ENCODE measurements at regions not wholly inside any gene's neighbourhood (a gene's known extent, or its start where the extent isn't known, plus 50 kb on each side); places are given as distances from the start of the nearest gene placed in this dataset.
"Not testable (repeated sequence)": the region's sequence is repeated elsewhere in the genome, so short reads cannot be mapped to it uniquely, and the experiment has no call there.

DNA sequence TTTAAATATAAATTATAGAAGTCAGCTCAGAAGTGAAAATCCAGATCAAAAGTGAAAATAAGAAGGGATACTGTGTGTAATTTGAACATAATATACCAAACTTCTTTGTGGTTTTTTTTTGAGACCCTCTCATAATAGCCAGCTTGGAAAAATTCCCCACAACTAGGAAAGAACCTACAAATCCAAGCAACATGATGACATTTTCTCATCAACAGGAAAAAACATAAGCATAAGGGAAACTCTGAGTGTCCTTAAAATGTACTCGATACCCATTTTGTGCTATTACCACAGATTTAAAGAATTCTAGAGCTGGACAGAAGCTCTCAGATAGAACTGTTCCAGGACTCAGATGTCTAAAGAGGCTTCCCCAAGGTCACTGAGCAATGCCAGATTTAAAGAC is 214.8 kb upstream of the KLF14 start:
- no peak for DNase-seq

DNA sequence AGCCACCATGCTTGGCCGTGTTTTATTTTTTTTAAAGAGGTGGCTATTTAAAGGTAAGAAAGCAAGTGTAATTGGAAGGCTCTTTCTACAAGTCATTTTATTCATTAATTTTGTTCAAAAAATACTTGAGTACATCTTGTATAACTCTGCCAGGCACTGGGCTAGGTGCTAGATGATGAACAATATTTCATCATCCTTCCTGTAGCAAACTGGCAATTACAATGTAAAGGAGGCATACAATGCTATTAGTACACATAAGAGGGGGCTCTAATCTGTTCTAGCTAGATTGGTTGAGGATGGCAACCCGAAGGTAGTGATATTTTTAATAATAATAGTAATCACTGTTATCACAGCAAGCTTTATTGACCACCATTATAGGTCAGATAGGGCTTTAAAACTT is 215.5 kb upstream of the KLF14 start:
- no peak for DNase-seq

DNA sequence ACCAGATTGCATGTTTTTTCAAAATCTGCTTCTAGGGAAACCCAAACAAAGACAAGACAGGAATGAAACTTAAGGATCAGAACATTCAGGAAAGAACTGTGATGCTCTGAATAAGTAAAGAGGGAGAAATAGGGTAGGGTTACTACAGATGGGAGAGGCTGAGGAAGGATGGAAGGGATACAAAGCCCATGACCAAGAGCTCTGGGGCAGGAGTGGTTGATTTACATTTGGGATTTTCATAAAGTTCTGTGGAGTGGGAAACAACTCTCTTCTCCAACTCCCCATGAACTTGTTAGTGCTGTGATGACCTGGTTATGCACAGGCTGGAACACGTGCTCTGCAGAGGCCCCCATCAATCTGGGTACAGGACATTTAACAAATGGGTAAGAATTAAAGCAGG is 216.0 kb upstream of the KLF14 start:
- DNase-seq, result no peak

DNA sequence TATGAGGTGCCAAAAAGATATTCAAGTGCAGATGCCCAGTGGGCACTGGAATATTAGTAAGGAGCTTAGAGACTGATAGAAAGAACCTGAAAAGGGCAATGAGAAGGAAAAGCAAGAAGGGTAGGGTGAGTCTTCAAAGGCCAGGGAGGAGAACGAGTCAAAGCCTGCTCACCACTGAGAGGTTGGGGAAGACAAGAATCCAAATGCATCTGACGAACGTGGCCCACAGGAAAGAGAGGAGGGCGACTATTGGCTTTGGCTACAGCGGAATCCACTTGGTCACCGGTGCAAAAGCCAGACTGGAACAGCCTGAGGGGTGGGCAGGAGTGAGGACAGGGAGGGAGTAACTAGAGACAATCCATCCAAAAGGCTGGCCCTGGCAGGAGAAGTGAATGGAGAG is 216.7 kb upstream of the KLF14 start:
- no peak for DNase-seq

DNA sequence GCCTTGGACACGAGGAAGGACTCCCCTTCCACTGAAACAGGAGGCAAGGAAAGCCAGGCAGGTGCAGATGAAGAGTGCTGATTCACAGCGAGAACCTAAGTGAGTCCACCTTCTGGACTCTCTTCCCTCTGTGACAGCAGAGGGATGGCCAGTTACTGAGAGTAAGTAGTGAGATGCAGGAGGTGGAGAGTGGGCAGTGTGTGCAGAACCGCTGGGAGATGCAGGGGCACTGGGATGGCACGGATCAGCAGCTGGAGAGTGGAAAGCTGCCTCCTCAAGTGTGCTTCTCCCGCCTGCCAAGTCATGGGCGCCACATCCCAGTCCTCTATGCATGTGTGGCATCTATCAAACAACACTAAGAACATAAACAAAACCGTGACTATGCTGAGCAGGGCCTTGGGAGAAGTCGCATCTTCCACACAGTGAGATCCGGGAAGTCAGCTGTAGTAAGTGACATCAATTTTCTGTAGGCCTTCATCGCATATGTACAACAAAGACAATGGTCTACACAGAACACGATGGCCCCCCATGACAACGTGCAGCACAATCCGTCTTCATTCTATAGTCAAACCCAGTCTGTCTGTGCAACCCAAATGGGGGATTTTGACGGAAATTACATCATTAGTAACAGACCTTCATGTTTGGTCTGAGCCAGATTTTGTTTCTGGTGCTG is 217.4 kb upstream of the KLF14 start:
- no peak for DNase-seq

DNA sequence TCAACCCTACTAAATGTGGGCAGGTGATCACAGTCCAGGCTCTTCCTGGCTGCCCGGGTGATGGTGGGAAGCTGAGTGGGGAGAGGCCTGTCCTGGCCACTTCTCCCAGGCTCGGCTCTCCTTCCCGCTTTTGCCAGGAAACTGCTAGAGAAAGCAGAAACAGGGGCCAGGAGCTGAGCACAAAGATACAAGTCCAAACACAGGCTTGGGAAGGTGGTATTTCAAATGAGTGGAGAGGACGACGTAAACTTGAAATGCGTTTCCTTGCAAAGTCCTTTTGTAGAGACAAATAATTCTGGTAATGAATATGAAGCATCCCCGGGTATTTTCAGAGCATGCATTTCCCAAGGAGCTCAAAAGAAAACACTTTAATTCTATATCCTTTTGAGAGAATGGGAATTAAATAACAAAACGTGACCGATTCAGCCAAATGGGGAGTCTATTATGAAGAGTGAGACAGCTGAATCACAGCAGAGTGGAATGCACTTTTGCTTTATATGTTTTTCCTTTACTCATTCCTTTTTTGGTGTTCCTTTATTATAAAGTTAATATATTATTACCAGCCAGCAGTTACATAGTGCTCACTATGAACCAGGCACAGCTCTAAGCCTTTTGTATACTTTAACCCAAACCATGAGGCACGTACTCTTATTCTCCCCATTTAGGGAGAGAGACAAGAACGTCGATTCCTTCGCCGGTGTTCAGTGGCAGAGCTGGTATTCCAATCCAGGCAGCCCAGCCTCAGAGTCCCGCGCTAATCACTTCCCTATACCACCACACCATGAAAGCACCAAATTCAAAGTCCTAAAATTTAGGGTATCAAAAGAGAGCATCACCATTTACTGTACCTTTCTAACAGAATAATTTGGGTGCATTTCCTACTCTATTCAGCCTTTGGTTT is 218.2 kb upstream of the KLF14 start:
- DNase-seq, result no peak

DNA sequence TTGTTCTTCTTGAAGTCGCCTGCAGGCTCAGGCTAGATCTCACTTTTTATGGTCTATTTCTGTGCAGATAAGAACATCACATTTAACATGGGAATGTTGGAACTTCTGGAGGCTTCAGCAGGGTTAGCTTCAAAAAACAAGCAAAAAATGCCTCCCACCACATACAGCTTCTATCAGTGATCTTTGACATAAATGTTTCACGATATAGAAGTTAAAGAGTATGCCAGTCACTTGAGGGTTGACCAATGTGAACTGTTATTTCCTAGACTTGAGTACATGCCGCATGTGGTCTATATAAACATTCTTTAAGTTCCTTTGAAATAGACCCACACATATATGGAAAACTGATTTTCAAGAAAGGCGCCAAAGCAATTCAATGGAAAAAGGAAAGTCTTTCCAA is 219.2 kb upstream of the KLF14 start:
- no peak for DNase-seq

DNA sequence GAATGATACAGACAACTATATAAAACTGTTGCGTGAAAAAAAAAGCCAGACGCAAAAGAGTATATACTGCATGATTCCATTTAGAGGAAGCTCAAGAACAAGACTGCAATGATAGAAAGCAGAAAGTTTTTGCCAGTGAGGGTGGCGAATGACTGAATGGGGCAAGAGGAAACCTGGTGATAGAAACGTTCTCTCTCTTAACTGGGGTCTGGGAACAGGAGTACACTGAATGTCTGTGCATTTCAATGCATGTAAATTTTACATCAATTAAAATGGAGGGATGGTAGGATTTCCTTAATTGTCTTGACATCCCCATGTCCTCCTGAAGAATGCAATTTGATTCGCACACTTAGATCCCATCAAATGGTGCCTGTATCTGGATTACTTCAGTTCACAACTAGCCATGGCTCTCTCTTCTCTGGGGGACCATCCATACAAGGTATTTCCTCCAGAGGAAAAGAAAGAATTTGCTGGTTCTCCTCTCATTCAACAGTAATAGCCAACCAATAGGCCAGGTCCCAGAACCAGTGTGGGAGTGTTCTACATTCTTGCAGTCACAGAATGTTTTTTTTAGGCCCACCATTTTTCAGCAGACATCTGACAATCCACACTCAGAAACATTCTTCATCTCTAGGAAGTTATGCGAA is 221.0 kb upstream of the KLF14 start:
- no peak for DNase-seq

DNA sequence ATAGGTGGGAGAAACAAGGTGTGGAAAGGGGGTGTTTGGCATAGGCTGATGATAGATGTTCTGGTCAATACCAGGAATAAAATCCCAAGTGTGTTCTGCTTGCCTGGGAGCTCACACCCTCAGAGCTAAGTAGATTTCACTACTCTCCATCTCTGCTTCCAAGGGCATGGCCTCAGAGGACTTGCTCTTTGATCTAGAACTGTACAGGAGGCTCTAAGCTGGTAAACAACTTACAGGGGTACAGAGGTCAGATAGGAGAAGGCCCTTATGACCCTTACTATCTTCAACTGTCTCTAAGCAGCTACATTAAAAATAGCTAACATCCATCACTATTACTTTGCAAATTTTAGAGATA is 221.5 kb upstream of the KLF14 start:
- no peak for DNase-seq

DNA sequence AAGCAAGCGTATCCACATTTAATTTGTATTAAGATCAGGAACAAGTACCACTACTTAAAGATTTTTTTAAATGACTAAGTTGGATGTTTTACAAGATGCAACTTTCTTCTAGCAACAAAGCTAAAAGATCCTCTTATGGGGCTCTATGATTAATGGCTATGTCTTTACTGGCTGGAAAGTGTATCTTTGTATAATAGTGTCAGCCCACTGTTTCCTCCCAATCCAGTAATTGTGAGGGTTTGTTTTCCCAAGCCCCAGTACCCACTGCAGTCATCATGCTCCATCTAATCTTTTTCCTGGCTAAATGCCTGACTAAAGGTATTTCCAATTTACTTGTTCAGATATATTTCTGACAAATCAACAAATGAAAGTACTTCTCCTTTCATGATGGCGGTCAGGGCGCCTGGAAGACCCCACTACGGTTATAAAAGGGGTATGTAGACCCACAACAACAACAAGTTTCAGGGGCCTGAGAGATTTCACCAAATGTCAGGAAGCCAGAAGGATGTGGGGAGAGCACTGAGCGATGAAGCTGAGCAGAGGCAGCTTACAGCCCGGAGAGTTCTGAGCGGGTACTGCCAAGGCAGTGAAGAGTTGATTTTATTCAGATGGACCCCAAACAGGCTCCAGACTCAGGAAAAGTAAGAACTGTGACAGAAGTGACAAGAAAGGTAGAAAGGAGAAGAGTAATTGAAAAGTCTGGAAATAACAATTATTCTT is 222.6 kb upstream of the KLF14 start:
- DNase-seq, result no peak

DNA sequence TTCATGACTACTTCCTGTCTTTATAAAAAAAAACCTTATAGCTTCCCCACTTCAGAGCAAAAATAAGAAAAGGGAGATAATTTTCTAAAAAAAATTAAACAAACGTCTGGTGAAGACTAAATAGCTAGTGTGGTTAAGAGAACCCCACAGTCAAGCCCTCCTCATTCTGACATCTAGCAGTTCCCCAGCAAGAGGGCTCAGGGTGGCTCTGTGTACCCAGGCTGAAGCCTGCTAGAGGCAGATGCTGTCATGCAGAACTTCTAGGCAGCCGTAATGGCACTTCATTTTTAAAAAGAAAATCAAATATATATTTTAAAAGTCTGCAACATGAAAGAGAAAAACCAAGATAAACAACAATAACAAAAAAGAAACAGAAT is 223.1 kb upstream of the KLF14 start:
- DNase-seq, result no peak

DNA sequence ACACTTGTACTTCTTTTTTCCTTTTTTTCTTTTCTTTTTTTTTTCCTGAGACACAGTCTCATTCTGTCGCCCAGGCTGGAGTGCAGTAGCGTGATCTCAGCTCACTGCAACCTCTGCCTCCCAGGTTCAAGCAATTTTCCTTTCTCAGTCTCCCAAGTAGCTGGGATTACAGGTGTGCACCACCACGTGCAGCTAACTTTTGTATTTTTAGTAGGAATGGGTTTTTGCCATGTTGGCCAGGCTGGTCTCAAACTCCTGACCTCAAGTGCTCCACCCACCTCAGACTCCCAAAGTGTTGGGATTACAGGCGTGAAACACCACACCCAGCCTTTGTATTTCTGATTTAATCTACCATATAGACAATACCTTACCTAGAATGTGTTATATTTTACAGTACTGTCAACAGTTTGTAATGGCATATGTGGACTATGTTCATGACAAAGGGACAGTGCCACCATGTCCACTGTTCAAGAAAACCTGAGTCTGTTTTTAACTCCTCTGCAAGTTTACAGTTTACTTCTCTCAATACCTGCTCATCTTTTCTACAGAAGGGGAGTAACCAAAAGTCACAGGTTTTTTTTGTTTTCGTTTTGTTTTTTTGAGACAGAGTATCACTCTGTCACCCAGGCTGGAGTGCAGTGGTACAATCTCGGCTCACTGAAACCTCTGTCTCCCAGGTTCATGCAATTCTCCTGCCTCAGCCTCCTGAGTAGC is 223.9 kb upstream of the KLF14 start:
- DNase-seq, result not testable (repeated sequence)

DNA sequence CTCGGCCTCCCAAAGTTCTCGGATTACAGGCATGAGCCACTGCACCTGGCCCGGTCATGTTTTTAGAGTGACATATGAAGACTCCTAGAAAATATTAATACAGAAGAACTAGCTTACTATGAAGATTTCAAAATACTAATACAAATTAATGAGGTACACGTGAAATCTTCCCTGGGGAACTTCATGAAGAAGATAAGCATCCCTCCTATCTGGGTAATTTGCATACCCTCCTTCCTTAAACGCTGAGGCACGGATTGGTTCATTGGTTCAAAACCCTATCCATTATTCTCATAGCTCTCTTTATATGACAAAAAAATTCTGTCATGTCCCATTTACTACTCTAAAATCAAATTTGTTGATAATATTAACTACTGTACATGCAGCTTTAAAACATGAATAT is 224.8 kb upstream of the KLF14 start:
- no peak for DNase-seq

DNA sequence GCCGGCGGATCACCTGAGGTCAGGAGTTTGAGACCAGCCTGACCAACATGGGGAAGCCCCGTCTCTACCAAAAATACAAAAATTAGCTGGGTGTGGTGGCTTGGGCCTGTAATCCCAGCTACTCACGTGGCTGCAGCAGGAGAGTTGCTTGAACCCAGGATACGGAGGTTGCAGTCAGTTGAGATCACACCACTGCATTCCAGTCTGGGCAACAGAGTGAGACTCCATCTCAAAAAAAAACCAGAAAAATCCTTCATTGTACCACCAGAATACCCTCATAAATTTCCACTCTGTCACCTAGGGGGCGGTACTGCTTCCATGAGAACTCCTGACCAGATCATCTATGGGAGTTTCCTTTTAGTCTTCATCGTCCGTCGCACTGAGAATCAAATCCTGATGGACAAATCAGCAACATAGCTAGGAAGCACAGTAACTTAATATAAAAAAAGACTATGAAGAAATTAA is 225.8 kb upstream of the KLF14 start:
- no peak for DNase-seq

DNA sequence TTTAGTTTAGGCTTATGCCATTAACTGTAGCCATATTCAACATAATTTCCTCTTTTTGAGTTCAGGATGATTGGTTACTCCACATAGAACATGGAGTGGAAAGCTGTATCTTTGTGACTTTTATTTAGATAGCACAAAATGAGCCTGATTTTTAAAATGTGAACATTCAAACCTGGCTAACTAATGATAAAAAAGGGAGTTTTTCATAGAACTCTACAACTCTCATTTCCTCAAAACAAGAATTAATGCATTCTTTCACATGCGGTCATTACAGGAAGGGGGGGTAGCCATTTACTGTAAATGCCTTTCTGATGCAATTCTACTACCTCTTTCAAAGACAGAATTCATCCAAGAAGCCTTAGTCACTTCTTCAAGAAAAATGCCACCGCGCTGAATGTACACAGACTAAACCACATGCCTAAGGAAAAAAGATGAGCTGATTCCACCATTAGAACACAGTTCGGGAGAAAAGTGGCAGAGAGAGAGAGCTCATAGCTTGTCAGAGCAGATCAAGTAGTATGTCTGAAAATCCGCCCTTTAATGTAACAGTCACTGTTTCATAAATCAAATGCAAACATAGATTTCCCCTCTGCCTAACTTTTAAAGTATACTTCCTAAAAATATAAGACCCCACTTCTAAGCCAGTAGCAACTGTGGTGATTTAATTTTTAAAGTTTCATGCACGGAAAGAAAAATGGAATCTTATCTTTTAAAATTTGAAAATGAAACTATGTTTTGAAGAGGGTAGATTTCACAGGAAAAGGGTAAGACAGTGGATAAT is 226.4 kb upstream of the KLF14 start:
- DNase-seq, result no peak

DNA sequence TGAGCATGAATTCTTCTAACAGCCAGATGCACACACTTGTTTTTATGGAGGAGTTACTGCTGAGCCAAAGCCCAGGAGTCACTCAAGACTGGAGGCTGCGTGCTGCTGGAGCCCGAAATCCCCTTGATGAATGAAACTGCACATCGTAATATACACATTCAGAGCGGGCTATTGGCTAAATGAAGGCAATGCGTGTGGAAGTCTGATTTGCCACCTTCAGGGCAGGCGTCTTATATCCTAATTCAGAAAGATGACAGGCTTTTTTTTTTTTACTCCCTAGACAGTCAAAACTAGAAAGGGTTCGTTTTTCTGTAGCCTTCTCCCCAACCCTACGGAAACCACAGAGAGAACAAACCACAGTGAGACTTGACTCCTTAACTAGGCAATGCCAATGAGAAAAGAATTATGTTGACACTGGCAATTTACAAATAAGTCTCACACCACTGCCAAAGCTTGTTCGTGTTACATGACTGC is 227.2 kb upstream of the KLF14 start:
- peak; percentile 71 for DNase-seq

DNA sequence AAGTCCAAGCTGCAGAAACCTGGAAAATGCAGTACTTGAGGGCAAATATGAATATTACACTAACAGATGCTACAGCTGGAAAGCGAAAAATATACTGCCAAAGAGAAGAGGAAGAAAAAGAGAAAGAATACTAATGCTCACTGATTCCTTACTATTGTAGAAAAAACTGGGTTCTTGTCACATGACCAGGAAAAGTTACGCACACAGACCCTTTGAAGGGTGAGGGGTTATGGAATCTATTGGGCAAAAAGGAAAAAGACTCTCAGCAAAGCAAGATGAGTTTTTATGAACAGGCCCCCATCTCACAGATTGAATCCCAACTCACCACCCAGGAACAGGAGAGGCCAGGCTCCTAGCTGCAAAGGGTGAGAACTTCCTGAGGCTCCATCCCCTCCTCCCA is 228.1 kb upstream of the KLF14 start:
- no peak for DNase-seq

DNA sequence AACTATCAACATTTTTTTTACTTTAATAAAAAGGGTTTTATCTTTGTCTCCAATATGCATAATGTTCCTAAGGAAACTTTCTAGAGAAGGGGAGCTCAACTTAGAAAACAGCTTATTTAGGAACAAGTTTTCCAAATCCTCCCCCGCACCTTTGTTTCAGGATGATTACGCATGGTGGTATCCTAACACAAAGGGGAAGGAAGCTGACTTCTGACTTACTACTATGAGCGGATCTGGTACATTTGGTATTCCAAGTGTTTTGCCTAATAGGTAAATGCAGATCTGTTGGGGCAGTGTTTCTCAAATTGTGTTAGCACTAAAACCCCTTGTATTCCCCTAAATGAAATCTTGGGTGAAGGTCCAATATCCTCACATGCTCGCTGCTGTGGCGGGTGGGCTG is 229.3 kb upstream of the KLF14 start:
- no peak for DNase-seq

DNA sequence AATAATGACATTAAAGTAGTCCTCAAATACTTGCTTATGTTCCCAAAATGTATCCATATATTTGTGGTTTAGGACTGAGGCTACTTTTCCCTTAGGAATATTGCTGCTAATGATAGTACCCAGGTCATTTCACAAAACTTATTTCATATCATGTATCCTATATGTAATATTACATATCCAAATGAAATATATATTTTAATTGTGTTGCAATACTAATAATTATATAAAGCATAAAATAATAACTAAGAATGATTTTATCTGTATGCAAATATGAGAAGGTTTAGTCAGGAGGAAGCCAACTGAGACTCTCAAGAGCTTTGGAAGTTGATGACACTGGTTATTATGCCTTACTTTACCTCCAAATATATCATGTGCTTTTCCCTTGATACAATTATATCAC is 231.5 kb upstream of the KLF14 start:
- DNase-seq, result no peak

DNA sequence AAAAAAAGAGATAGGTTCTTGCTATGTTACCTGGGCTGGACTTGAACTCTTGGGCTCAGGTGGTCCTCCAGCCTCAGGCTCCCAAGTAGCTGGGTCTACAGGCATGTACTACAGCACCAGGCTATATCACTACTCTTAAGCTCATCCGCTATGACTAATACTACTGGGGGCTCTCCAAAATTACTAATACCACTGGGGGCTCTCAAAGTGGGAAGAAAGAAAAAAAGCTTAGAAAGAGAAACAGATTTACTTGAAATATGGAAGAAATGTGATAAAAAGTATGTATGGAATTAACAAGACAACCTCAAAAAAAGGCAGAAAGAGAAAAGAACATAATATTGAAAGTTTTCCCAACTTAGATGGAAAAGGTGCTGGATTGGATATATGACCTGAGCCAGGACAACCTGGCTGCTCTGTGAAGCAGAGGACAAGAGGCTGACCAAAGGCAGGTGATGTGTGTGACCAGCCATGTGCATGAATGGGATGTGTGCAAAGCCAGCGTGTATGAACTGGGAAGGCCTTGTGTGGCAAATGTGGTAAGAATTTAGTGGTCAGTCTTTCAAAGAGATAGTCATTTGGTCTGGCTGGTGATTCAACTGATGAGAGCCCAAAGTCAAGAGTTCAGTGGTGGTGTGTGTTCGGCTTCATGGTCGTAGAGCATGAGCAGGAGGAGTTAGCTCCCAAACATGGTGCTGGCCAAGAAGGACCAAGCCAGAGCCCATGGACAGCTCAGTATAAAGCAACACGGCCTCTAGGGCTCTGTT is 232.4 kb upstream of the KLF14 start:
- DNase-seq, result no peak

DNA sequence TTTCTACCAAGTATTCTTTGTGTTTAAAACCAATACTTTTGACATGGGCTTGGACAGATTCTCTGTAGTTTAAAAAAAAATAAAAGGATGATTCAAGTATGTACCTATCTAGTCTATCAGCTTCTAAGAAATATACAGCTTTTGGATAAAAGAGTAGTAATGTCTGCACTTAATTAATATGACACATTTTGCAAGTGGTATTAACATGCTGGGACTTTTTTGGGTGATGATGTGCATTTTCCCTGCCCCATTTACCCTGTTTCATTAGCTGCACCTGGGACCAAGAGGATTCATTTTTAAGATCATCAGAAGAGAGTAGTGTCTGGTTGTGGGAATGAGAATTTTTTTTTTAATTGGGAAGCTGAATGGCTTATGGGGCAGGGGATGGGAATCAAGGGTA is 236.2 kb upstream of the KLF14 start:
- DNase-seq, result no peak
